ENCODE measurements at regions not wholly inside any gene's neighbourhood (a gene's known extent, or its start where the extent isn't known, plus 50 kb on each side); places are given as distances from the start of the nearest gene placed in this dataset.

DNA sequence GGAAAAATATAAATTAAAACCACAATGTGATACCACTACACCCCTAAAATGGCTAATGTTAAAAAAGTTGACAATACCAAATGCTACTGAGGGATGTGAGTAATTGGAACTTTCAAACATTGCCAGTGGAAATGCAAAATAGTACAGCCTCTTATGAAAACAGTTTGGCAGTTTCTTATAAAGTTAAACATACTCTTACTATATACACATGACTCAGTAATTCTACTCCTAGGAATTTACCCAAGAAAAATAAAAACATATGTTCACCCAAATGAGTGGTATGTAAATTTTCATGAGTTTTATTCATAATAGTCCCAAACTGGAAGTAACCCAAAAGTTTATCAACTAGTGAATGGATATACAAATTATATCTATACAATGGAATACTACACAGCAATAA is 228.0 kb downstream of the CYP26B1 start:
- DNase-seq: no peak

DNA sequence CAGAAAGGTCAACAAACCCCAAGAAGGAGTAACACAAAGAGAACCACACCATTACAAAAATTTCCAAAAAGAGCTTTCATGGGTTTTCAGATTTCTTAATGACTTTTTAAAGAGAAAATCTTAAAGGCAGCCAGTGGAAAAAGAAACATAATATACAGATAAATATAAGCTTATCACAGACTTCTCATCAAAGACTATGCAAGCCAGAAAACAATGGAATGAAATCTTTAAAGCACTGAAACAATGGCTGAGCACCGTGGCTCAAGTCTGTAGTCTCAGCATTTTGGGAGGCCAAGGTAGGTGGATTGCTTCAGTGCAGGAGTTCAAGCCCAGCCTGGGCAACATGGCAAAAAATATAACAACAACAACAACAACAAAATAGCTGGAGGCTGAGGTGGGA is 237.4 kb downstream of the CYP26B1 start:
- DNase-seq: no peak

DNA sequence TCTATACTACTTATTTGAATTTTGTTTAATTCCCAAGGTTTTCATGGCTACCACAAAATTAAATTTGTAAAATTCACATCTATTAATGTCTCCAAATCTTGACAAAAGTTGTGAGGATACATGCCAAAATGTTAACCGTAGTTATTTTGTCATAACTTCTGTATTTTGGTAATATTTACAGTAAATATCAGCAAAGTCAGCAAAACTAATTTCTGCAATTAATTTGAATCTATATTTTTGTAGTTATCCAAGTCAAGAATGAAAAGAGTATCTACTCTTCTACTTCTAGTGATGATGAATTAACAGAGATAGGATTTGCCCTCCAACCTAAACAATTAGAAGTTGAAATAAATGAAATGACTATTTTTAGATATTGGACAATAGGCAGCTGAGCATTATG is 238.9 kb downstream of the CYP26B1 start:
- no peak for DNase-seq

DNA sequence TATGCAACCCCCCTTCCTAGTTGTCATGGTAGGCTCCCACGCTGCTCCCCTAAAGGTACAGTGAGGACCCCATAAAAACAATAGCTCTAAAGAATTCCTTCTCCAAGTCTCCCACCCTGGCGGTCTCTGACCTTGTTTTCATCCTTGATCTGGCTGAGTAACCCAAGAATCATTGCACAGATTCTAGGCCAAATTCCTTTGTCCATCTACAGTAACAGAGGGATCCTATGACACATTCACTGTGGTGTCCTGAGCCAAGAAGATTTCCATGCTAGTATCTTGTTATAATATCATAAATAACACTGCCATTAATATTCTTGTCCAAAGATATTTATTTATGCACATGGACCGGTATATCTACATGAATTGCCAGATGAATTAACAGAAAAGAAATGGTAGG is 240.2 kb downstream of the CYP26B1 start:
- no peak for DNase-seq

DNA sequence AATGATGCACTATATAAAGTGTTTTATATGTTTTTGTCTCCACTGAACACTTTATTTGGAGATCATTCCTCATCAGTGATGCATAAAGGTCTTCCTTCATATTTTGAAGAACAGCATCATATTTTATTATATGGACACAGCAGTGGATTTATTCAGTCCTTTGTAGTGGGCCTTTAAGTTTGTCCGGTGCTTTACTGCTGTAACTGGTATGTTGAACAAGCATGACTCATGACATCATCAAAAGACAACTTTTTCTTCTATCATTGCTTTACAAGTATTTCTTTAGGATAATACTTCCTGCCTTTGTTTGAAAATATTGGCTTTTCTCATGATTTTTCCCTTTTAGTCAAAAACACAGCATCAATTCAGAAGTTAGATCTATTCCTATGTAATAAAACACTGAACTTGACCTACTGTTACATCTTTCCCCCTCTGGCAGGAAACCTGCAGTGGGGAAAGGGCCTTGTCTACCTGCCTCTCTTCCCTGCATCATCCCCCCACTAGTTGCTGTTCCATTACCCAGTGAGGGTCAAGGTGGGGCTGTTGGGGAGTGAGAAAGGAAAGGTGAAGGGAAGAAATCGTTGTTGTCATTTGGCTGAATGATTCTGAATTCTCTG is 241.2 kb downstream of the CYP26B1 start:
- no peak for DNase-seq

DNA sequence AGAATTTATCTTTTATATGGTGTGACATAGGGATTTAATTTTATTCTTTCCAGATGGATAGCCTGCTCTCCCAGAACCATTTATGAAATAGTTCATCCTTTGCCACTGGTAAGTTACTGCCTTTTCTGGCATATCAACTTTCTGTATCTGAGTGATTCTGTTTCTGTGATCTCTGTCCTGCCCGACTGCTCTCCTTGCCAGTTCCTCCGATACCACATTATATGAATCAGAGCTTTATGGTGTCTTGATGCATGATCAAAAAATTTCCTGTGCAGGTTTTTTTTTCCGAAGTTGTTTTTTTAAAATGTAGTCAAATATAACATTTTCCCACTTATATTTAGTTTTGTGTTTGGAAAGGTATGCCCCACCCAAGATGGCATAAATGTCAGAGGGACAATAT is 242.5 kb downstream of the CYP26B1 start:
- DNase-seq: no peak

DNA sequence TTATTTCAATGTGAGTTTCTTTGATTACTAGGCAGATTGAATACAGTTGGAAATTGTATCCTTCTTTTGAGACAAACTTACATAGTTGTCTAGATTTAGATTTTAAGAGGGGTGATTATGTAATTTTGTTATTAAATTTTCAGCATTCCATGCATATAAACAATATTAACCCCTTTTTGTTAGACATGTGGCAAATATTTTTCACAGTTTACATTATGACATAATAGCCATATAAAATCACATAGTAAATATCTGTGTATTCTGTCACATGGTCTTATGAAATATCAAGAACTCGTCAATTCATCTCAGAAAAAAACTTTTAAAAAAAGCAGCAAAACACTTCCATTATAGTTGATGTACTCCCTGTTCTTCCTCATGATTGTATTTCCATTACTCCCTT is 243.8 kb downstream of the CYP26B1 start:
- DNase-seq: no peak

DNA sequence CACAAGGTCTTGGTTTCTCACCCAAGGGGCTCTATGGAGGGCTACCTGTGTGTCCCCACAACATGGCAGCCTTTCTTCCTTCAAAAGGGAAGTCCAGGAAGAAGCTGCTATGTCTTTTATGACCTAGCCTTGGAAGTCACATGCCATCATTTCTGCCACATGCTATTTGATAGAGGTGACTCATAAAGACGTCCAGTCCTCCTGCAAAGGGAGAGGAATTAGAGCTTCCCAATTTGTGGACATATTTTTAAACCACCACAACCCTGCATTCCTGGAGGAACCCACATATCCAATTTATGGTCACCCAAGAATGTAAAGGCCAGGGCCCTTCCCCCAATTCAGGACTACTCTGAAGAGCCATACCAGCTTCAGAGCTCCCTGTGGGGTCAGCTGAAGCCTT is 246.2 kb downstream of the CYP26B1 start:
- DNase-seq: no peak

DNA sequence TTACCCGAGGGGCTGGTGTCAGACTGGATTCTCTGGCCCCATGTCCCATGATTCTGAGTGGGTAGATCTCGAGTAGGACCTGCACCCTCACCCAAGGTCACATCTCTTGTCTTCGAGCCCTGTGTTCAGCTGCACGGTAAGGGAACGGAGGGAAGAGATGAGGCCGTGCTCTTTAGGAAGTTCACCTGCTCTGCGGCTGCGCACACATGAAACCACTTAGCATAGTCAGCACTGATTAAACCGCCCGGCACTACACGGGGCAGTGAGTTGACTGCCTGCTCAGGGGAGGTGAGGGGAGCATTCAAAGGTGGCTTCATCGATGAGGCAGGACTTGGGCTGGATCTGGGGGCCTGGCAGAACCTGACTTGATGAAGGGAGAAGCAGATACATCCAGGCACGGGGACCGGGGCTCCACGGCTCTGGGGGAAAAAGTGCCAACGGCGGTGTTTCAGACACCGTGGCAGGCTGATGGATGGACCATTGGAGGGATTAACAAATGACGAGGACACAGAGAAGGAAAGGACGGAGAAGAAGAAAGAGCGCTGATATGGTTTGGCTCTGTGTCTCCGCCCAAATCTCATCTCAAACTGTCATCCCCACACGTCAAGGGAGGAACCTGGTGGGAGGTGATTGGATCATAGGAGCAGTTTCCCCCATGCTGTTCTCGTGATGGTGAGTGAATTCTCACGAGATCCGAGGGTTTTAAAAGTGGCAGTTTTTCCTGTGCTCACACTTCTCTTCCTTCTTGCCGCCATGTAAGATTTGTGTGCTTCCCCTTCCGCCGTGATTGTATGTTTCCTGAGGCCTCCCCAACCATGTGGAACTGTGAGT is 248.6 kb downstream of the CYP26B1 start:
- peak; percentile 28 for DNase-seq

DNA sequence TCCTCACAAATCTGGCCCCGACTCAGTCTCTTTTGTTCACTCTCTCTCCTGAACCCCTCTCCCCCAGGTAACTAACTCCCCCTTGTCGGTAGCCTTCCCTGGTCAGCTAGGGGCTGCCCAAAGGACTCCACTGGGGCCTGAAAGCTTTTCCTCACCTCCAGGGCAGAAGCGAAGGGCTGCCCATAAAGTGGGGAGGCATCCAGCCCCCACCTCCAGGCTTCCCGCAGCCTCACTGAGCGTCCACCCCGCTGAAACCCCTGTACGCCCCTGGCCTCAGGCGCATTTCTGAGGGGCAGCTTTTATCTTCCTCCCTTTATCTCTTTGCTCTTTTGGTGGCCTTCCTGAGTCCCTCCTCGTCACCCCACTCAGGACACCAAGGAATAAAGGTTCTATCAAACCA is 249.3 kb downstream of the CYP26B1 start:
- DNase-seq: no peak

DNA sequence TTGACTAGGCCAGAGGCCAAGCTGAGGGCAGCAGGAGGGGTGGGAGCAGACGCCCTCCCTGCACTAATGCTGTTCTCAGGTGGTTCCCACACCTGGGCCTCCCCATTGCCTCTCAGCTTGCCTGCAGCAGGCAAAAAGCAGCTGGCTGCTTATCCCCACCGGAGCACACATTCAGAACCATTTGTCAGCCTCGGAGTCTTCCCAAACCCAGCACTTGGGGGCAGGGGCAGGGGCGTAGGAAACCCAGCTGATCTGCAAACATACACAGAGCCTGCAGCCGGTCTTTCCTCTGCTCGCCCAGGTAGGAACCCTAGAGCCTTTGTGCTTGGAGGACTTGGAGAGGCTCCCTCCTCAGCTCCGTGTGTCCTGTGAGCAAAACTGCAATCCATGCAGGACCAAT is 249.8 kb downstream of the CYP26B1 start:
- no peak for DNase-seq

DNA sequence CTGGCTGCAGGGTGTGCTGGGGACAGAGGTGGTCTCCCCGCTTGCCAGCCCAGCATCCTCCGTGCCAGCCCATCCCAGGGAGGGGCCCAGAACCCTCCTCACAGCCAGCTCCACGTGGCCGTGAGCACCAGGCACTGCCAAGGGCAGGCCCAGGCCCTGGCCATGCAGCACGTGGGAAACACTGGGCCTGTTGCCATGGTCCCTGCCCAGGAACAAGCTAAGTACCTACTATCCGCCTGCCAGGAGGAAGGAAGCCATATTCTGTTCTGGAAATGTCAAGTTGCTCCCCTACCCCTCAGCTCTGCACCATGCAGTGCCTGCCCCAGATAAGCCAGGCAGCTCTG is 250.6 kb downstream of the CYP26B1 start:
- no peak for DNase-seq

DNA sequence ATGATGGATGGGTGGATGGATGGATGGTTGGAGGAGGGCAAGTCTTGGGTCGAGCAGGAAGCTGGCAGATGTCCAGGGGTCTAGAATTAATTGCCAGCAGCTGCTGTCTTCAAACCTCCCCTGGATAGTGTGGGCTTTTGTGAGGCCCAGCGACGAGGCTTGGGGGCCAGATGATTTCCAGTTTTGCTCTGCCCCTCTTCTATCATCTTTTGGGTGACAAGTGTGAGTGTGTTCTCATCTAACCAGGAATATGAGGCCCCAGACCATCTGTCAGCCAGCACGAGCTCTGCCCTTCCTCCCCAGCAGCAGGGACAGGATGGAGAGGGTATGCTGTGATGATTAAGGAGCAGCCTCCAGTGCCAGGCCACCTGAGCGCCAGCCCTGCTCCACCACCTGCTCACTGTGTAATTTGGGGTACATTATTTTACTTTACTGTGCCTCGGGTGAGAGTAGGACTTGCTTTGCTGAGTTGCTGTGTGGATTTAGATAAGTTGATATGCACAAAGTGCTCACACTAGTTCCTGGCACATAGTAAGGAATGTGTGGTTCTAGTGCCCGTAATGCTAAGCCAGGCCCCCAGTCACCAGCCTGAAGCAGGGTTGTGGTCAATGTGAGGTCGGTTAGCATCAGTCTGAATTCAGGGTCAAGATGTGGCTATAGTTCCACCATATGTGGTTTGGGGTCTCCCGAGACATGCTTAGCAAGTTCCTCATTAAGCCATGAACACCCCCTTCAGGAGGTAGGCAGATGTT is 251.1 kb downstream of the CYP26B1 start:
- no peak for DNase-seq

DNA sequence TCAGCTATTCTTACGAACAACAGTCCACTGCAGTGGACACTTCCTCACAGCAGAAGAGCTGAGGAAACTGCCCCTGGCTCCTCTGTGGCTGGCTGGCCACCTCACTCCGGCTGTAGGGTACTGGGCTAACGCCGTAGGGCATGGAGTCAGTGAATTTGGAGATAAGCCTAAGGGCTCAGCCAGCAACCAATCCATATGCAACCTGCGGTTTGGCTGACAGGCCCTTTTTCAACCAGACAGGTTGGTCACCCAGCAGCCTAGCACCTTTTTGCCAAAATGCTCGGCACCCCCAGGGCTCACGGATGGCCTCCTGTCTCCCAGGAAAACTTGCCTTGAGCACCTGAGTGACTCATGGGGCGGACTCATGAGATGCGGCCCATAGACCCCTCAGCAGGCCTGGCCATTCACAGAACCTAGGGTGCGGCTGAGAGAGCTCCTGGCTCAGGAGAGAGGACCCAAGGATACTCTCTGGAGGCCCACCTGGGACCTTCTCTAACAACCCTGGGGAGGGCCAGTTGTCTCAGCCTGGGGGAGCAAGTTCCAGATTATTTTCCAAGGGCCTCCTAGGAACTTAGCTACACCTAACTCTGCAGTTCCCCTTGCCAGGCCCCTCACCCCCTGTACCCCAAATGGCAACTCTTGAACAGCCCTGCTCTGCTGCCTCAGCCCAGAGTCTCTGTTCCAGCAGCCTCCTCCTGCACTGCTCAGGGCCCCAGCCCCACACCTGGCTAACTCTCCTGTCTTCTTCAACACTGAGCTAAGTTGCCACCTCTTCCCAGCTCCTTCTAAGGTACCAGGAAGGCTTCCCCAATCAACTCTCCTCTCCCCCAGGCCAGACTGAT is 252.1 kb downstream of the CYP26B1 start:
- DNase-seq: no peak

DNA sequence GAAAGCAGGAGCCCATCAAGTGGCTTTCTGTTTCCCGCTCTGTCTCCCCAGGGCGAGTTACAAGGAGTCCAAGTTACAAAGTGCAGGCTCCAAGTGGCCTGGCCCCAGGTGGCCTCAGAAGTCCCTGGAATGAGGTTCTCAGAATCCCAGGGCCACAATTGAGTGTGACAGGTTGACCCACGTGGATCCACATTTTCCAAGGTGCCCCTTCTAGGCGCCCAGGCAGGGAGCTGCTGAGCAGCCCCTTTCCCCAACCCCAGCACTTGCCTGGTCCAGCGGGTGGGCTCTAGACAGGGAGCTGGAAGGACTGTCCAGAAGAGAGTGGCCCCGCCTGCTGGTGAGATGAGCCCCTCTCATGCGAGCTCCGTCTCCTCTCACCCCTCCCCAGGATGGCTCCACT is 253.4 kb downstream of the CYP26B1 start:
- no peak for DNase-seq

DNA sequence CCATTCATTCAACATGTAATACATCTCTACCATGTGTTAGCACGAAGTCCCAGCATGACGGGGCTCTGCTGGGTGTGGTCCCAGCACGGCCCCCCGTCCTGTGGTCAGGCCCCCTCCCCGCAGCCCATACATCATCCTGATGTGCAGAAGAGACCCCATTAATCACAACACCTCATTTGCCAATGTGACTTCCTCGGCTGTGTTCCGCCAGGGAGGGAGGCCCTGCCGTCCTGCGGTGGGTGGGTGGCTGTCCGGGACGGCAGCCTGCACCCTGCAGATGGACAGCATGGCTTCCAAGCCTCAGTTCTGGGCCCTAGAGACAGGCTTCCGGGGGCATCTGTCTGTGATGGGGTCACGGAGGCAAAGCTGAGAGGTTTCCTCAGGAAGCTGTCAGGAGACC is 254.0 kb downstream of the CYP26B1 start:
- peak; percentile 22 for DNase-seq

DNA sequence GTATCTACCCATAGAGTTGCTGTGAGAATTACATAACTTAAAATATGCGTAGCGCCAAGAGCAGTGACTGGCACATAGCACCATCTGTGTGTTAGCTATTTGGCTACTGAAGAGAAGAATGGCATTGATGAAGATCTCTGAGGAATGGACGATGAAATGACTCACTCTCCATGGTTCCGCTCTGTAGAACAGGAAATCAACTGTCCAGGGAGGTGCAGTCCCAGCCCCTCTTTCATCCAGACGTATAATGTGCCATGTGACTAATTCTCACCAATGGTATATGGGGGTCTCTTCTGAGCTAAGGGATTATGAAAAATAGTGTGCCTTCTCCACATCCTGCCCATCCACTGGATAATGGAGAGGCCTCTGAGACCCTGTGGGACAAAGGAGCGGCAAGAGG is 254.8 kb downstream of the CYP26B1 start:
- DNase-seq: no peak

DNA sequence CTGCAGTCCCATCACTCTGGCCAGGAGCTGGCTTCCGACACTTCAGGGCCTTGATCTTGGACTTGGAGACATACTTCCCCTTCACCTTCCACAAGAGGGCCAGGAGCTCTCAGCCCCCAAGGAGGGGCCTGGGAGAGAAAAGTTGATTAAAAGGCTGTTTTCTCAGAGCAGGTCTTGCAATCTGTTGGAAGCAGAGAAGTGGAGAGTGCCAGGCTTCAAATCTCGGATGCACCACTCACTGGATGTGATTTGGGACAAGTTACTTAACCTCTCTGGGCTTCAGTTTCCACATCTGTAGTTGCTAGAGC is 255.3 kb downstream of the CYP26B1 start:
- DNase-seq: no peak

DNA sequence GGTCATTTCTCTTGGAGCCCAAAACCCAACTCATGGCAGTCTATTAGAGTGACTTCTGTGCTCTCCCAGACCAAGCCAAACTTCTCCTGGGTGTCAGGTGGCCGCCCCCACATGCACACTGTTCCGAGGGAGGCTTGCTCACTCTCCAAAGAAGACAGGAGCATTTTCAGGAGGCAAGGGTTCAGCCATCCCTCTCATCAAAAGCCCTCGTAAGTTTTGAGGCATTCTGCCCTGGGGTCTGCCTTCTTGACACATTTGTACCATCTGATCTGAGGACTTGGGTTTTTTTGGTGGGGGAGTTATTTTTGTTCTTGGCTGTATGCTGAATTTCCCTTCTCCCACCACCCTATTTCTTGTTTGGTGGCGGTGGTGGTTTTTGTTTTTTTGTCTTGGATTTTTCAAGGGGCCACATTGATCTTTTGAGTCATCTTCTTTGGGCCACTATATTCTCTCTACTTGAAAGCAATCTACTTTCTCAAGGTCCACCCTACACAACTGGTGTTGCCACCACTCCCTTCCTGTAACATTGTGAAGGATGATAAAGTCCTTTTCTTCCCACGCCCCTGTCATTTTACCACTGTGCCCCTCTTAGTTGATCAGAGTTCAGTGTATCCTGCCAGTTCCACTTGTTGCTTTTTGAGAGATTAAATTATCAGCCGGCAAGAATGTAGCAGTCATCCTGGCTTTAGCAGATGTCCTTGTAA is 255.8 kb downstream of the CYP26B1 start:
- DNase-seq: no peak

DNA sequence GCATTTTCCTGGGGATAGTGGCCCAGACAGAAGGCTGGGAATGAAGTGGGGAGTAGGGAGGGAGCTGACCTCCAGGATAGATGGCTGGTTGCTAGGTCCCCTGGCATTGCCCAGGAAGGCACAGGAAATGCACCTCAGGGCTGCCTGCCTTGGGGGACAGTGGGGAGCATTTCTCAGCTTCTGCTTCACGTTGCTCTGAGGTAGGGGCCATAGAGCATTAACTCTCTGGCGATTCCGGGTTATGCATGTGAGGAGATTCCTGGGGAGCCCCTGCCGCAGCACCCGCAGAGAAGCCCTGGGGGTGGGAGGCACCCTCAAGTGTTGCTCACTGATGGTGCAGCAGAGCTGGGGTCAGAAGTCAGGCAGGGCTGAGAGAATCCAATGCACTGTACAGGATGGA is 256.5 kb downstream of the CYP26B1 start:
- no peak for DNase-seq

DNA sequence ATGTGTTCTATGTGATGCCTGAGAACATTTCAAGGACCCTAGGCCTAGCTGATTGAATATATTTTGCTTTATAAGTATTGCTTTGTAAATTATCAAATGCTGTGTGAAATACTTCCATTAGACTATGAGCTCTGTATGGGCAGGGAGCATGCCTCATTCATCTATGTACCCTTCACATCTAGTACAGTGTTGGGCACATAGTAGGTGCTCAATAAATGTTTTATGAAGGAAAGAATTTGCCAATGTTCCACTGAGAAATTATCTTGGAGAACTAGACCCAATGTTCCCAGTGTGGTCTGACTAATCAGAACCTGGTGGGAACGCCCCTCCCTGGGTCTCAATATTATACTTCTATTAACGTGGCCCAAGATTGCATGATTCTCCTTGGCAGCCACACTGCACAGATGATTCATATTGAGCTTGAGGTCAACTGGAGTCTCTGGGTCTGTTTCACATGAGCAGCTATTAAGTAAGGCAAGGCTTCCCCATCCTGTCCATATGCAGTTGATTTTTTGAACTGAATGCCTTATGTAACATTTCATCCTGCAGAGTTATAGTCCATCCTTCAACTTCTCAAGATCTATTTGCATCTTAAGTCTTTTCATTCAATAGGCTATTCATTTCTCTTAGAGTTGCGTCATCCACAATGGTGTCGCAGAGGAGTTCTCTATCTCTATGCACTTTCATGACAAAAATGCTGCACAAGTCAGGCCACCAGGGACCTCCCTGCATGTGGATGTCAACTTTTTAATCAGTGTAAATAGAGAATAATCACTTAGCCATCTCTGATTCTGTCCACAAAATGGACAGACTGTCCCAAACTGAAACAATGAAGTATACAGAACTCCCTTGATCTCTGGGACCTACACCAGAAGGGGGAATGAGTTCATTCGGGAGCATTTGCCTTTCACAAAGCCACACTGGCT is 257.6 kb downstream of the CYP26B1 start:
- DNase-seq: no peak
